Neuronal stem cell (in vitro differentiated cells): ENCODE measurements at regions not wholly inside any gene's neighbourhood (a gene's known extent, or its start where the extent isn't known, plus 50 kb on each side); places are given as distances from the start of the nearest gene placed in this dataset.

Experiments
- DNase-seq: peaks from one replicate; pipeline ENCODE4 v3.0.0-alpha.2; 2013; ENCODE audit warnings: low spot score
- H2AFZ ChIP-seq: one replicate; pipeline ENCODE4 v1.6.1; 2013; ENCODE audit warnings: mild to moderate bottlenecking, low read length, inconsistent platforms
- H2AK5ac ChIP-seq: 2 replicates; pipeline ENCODE4 v1.6.1; 2013; ENCODE audit warnings: low read depth, mild to moderate bottlenecking, inconsistent platforms, low read length, moderate library complexity, mixed read lengths
- H2BK120ac ChIP-seq: 2 replicates; pipeline ENCODE4 v1.6.1; 2013; ENCODE audit warnings: low read depth, mild to moderate bottlenecking, inconsistent platforms, low read length, moderate library complexity, mixed read lengths
- H2BK12ac ChIP-seq: one replicate; pipeline ENCODE4 v1.6.1; 2013; ENCODE audit warnings: low read length, inconsistent platforms
- H2BK15ac ChIP-seq: 2 replicates; pipeline ENCODE4 v1.6.1; 2013; ENCODE audit warnings: mild to moderate bottlenecking, low read length, inconsistent platforms, mixed read lengths
- H2BK5ac ChIP-seq: one replicate; pipeline ENCODE4 v1.6.1; 2013; ENCODE audit warnings: inconsistent platforms, mild to moderate bottlenecking, low read length, moderate library complexity
- H3K14ac ChIP-seq: one replicate; pipeline ENCODE4 v1.6.1; 2013; ENCODE audit warnings: low read length, inconsistent platforms
- H3K18ac ChIP-seq: 2 replicates; pipeline ENCODE4 v1.6.1; 2013; ENCODE audit warnings: low read length, inconsistent platforms
- H3K23ac ChIP-seq: 2 replicates; pipeline ENCODE4 v1.6.1; 2013; ENCODE audit warnings: low read depth, mild to moderate bottlenecking, mixed read lengths, low read length, inconsistent platforms; ENCODE audit not compliant: poor library complexity
- H3K27ac ChIP-seq: replicated peaks from 3 replicates; pipeline ENCODE4 v1.5.1; 2013; ENCODE audit warnings: low read length, inconsistent platforms
- H3K27me3 ChIP-seq, 3 experiments: 2 replicates each; pipeline ENCODE4 v1.6.1; 2013; ENCODE audit warnings: low read length in 3 of 3, mild to moderate bottlenecking in 2 of 3, inconsistent platforms in 1 of 3, low read depth in 1 of 3, mixed read lengths in 1 of 3, moderate library complexity in 1 of 3; ENCODE audit not compliant: control insufficient read depth in 3 of 3, insufficient read depth in 3 of 3
- H3K36me3 ChIP-seq, 2 donors: replicated peaks in 1 of 2; 2 replicates each; pipeline ENCODE4 v1.6.1; 2013; ENCODE audit warnings: low read length in 2 of 2; ENCODE audit not compliant: control insufficient read depth in 2 of 2, insufficient read depth in 2 of 2
- H3K4ac ChIP-seq: 2 replicates; pipeline ENCODE4 v1.6.1; 2013; ENCODE audit warnings: inconsistent platforms, mild to moderate bottlenecking, low read length, moderate library complexity
- H3K4me1 ChIP-seq, 2 donors: 1 replicate in 1 of 2; 2 replicates in 1 of 2; pipeline ENCODE4 v1.6.1; 2013; ENCODE audit warnings: low read length in 2 of 2, low read depth in 1 of 2; ENCODE audit not compliant: control insufficient read depth in 2 of 2, insufficient read depth in 1 of 2
- H3K4me2 ChIP-seq: one replicate; pipeline ENCODE4 v1.6.1; 2013; ENCODE audit warnings: mild to moderate bottlenecking, low read length, inconsistent platforms; ENCODE audit not compliant: insufficient read depth, poor library complexity, severe bottlenecking
- H3K4me3 ChIP-seq, 2 donors: 2 replicates each; pipeline ENCODE4 v1.5.1; 2013; ENCODE audit warnings: low read length in 2 of 2, mild to moderate bottlenecking in 2 of 2, inconsistent platforms in 1 of 2, moderate library complexity in 1 of 2
- H3K79me1 ChIP-seq: one replicate; pipeline ENCODE4 v1.6.1; 2013; ENCODE audit warnings: low read depth, mild to moderate bottlenecking, inconsistent platforms, low read length, moderate library complexity
- H3K9ac ChIP-seq: one replicate; pipeline ENCODE4 v1.6.1; 2013; ENCODE audit warnings: mild to moderate bottlenecking, low read depth, low read length, inconsistent platforms; ENCODE audit not compliant: poor library complexity
- H3K9me3 ChIP-seq, 2 donors: replicated peaks in 1 of 2; 2 replicates each; pipeline versions ENCODE3 to v1.6.1; 2013; ENCODE audit warnings: low read length in 2 of 2, mild to moderate bottlenecking in 2 of 2, inconsistent platforms in 1 of 2, low read depth in 1 of 2, mixed read lengths in 1 of 2, moderate library complexity in 1 of 2; ENCODE audit not compliant: control insufficient read depth in 2 of 2, insufficient read depth in 1 of 2
- H4K8ac ChIP-seq: one replicate; pipeline ENCODE4 v1.6.1; 2013; ENCODE audit warnings: low read depth, mild to moderate bottlenecking, inconsistent platforms, low read length, moderate library complexity
- H4K91ac ChIP-seq: one replicate; pipeline ENCODE4 v1.6.1; 2013; ENCODE audit warnings: low read length, low read depth, mild to moderate bottlenecking, inconsistent platforms; ENCODE audit not compliant: poor library complexity
- WGBS, 2 donors: extraction: QIAGEN DNeasy Blood & Tissue Kit; methylation state at CpG; one replicate each; pipeline ENCODE4 v1.1.7; 2013; ENCODE audit warnings: missing lambda C conversion rate in 2 of 2, mixed read lengths in 1 of 2; ENCODE audit not compliant: insufficient read length in 2 of 2, insufficient replicate concordance in 1 of 2; ENCODE audit errors: extremely low coverage in 2 of 2; 5-methylcytosine and 5-hydroxymethylcytosine counted together

GRCh38 chr5:142479150-142479549, 154.3 kb upstream of the SPRY4 start:
- H3K9ac ChIP-seq: no peak overlapping the region
- H3K27me3 ChIP-seq: no peaks in the 10 kb centered on the region
- no peaks in the 10 kb centered on the region for H3K36me3 ChIP-seq
- no peak overlapping the region for H3K27ac ChIP-seq
- no peak overlapping the region for H4K8ac ChIP-seq
- no peak overlapping the region for H4K91ac ChIP-seq
- H2AFZ ChIP-seq: no peak overlapping the region
- no peak overlapping the region for H3K23ac ChIP-seq
- H2BK12ac ChIP-seq: no peak overlapping the region
- H3K4ac ChIP-seq: no peak overlapping the region
- H3K9me3 ChIP-seq: peaks cover 8 to 14% of the 10 kb centered on the region in 2 donors
- H3K79me1 ChIP-seq: no peaks in the 10 kb centered on the region
- no peak overlapping the region for H3K4me3 ChIP-seq
- no peak for DNase-seq
- no peak overlapping the region for H2BK15ac ChIP-seq
- H3K14ac ChIP-seq: no peak overlapping the region
- H3K18ac ChIP-seq: no peak overlapping the region
- H3K4me2 ChIP-seq: no peak overlapping the region
- H2BK120ac ChIP-seq: no peak overlapping the region
- H2AK5ac ChIP-seq: no peak overlapping the region
- peaks cover 6% of the 10 kb centered on the region in 2 donors for H3K4me1 ChIP-seq
- no peak overlapping the region for H2BK5ac ChIP-seq

GRCh38 chr5:142478113-142478512, 153.3 kb upstream of the SPRY4 start:
- WGBS, 2 donors: no CpG with 5 or more reads among the region's 1 CpG
- Histone ChIP-seq H3K9me3 (peaks cover 8 to 14% of the 10 kb centered on the region in 2 donors), H2BK15ac (no peak overlapping the region), H3K36me3 (no peaks in the 10 kb centered on the region), H3K4ac (no peak overlapping the region), H3K4me1 (peaks cover 6% of the 10 kb centered on the region in 2 donors), H2AK5ac (no peak overlapping the region), H3K27ac (no peak overlapping the region), H2BK5ac (no peak overlapping the region), H3K23ac (no peak overlapping the region), H3K4me2 (no peak overlapping the region), H2BK12ac (no peak overlapping the region), H4K8ac (no peak overlapping the region), H3K4me3 (no peak overlapping the region), H3K27me3 (no peaks in the 10 kb centered on the region), H3K9ac (no peak overlapping the region), H2BK120ac (no peak overlapping the region), H2AFZ (no peak overlapping the region), H3K14ac (no peak overlapping the region), H3K79me1 (no peaks in the 10 kb centered on the region), H3K18ac (no peak overlapping the region), H4K91ac (no peak overlapping the region)
- no peak for DNase-seq

- Histone ChIP-seq H3K4ac (no peak overlapping the region), H3K9ac (no peak overlapping the region), H3K4me2 (no peak overlapping the region), H3K14ac (no peak overlapping the region), H3K23ac (no peak overlapping the region), H3K27ac (no peak overlapping the region), H4K91ac (no peak overlapping the region), H3K27me3 (no peaks in the 10 kb centered on the region), H2AFZ (no peak overlapping the region), H3K36me3 (no peaks in the 10 kb centered on the region), H3K79me1 (no peaks in the 10 kb centered on the region), H2BK12ac (no peak overlapping the region), H3K9me3 (peaks cover 8 to 14% of the 10 kb centered on the region in 2 donors), H3K4me1 (peaks cover 6 to 8% of the 10 kb centered on the region in 2 donors), H3K18ac (no peak overlapping the region), H2BK5ac (no peak overlapping the region), H3K4me3 (no peak overlapping the region), H2BK15ac (no peak overlapping the region), H4K8ac (no peak overlapping the region), H2BK120ac (no peak overlapping the region), H2AK5ac (no peak overlapping the region)
- no CpG with 5 or more reads among the region's 2 CpGs for WGBS, 2 donors
- DNase-seq: no peak
These were observed 150.3 kb upstream of the SPRY4 start for GRCh38 chr5:142475102-142475513.

- Histone ChIP-seq H3K36me3 (no peaks in the 10 kb centered on the region), H3K4me2 (no peak overlapping the region), H2BK15ac (no peak overlapping the region), H2BK120ac (no peak overlapping the region), H2BK12ac (no peak overlapping the region), H3K27me3 (no peaks in the 10 kb centered on the region), H4K8ac (no peak overlapping the region), H3K23ac (no peak overlapping the region), H3K4me3 (no peak overlapping the region), H2BK5ac (no peak overlapping the region), H4K91ac (no peak overlapping the region), H2AK5ac (no peak overlapping the region), H3K14ac (no peak overlapping the region), H3K9me3 (peaks cover 8 to 12% of the 10 kb centered on the region in 2 donors), H3K79me1 (no peaks in the 10 kb centered on the region), H3K4ac (no peak overlapping the region), H3K18ac (no peak overlapping the region), H3K4me1 (peaks cover 6 to 8% of the 10 kb centered on the region in 2 donors), H2AFZ (no peak overlapping the region), H3K27ac (no peak overlapping the region), H3K9ac (no peak overlapping the region)
- no peak for DNase-seq
- no CpG with 5 or more reads among the region's 2 CpGs for WGBS, 2 donors
These were observed 149.7 kb upstream of the SPRY4 start for GRCh38 chr5:142474431-142475094.
